Keratinocyte (primary cell): ENCODE measurements at regions not wholly inside any gene's neighbourhood (a gene's known extent, or its start where the extent isn't known, plus 50 kb on each side); places are given as distances from the start of the nearest gene placed in this dataset.

Experiments
- EZH2 ChIP-seq: IDR thresholded peaks from one replicate; pipeline ENCODE4 v1.6.1; 2012; ENCODE audit warnings: inconsistent platforms, mild to moderate bottlenecking, low read length, moderate library complexity
- TF ChIP-seq, protein P1 (sequence below), 3 experiments: IDR thresholded peaks in 1 of 3; conservative IDR thresholded peaks in 1 of 3; optimal IDR thresholded peaks in 1 of 3; 2 replicates in 2 of 3; 3 replicates in 1 of 3; pipeline versions ENCODE3 to v1.5.1; 2011; ENCODE audit warnings: low read length in 3 of 3, mild to moderate bottlenecking in 3 of 3, moderate library complexity in 2 of 3, control low read depth in 1 of 3, inconsistent platforms in 1 of 3; ENCODE audit not compliant: insufficient read depth in 2 of 3; ENCODE audit errors: extremely low read depth in 1 of 3

DNA sequence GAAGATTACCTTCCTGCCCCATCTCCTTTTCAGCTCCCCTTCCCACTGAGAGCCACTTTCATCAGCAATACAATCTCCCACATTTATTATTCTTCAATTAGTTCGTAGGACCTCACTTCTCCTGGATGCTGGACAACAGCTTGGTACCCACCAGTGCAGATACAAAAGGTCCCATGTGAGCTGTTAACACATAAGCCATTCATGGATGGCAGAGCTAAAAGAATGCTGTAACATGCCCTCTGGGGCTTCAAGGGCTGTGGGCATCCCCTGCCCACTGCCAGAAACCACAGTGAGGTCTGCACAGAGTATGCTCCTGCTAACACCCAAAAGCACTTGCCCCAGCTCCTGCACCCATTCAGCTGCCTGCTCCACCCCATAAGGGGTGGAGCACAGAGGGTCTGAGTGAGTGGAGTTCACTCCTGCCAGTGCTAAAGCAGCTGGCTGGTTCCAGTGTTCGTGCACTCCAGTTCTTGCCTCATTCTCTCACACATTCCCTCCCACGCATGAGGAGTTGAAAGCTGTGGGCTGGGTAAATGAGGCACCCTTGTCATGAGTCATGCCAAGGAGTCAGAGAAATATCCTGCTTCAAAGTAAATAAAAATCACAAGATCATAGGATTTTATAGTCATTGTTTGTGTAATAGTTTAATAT, 305.9 kb upstream of the TMEFF2 start:
- TF ChIP-seq, protein P1, sequence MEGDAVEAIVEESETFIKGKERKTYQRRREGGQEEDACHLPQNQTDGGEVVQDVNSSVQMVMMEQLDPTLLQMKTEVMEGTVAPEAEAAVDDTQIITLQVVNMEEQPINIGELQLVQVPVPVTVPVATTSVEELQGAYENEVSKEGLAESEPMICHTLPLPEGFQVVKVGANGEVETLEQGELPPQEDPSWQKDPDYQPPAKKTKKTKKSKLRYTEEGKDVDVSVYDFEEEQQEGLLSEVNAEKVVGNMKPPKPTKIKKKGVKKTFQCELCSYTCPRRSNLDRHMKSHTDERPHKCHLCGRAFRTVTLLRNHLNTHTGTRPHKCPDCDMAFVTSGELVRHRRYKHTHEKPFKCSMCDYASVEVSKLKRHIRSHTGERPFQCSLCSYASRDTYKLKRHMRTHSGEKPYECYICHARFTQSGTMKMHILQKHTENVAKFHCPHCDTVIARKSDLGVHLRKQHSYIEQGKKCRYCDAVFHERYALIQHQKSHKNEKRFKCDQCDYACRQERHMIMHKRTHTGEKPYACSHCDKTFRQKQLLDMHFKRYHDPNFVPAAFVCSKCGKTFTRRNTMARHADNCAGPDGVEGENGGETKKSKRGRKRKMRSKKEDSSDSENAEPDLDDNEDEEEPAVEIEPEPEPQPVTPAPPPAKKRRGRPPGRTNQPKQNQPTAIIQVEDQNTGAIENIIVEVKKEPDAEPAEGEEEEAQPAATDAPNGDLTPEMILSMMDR (optimal IDR thresholded peaks at IDR 0.05 in 1 of 3, IDR thresholded peaks at IDR 0.05 in 1 of 3, conservative IDR thresholded peaks at IDR 0.05 in 1 of 3; ENCODE audit: extremely low read depth in 1 of 3, insufficient read depth in 2 of 3, low read length in 3 of 3) = no peak
- TF ChIP-seq EZH2 = no peak
